GM21723 (cell line): ENCODE measurements at regions not wholly inside any gene's neighbourhood (a gene's known extent, or its start where the extent isn't known, plus 50 kb on each side); places are given as distances from the start of the nearest gene placed in this dataset.

Experiments used
- ATAC-seq: cut with Tn5 transposase; IDR thresholded peaks from one replicate; pipeline ENCODE4 v1.9.1; 2021; ENCODE audit warnings: mild to moderate bottlenecking, moderate library complexity; ENCODE audit not compliant: unreplicated experiment

DNA sequence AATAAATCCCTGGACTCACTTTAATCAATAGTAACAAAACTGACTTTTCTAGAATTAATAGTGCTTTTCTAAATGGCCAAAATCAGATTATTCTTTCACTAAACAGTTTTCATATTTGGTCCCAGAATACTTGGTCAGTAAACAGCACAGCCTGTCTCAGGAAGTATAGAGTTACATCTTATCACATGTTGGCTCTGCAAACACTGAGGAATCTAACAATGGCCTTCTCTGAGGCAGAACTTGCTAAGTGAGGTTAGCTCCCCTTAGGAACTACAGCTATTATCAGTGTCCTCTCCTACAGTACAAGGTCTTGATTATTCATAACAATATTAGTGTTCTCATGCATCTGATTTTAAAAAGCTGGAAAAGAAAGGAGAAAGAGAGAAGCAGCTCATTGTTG lies 1622.8 kb downstream of the HACE1 start:
- no peak for ATAC-seq

GRCh38 chr6:103231181-103231580 lies 1628.5 kb downstream of the HACE1 start:
- no peak for ATAC-seq

DNA sequence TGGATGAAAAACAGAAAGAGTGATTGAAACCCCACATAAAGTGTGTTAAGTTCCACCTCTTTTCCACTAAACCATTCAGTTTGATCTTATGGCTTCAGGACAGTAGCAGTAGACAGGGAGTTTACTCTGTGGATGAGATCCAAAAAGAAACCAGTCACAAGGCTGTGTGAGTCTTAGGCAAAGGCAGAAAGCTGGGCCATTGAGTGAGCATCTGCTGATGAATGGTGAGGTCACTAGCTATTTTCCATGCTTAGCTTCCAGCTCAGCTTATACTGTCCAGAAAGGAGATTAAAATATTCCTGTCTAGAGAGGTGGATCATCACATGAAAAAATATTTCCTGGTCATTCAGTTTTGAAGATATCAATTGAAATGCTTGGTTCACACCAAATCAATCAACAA lies 1643.9 kb downstream of the HACE1 start:
- no peak for ATAC-seq

DNA sequence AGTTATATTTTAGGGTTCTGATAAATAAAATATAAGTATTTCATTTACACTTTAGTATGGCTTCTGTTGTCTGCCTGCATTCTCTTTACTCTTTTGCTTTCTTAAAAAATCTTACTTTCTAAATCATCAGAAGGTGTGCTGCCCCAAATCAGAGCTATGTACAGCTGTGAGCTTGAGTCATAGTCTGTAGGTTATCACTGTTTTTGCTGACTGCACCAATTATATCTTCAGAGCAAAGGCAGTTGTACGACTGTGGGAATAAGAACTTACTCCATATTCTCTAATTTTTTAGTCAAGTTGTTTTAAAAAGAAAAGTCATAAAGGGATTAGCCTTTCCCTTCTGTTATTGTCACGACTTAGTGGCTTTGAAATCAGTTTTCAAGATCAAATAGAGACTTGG lies 1649.0 kb downstream of the HACE1 start:
- ATAC-seq = no peak

GRCh38 chr6:103198386-103198785 lies 1661.3 kb downstream of the HACE1 start:
- no peak for ATAC-seq

DNA sequence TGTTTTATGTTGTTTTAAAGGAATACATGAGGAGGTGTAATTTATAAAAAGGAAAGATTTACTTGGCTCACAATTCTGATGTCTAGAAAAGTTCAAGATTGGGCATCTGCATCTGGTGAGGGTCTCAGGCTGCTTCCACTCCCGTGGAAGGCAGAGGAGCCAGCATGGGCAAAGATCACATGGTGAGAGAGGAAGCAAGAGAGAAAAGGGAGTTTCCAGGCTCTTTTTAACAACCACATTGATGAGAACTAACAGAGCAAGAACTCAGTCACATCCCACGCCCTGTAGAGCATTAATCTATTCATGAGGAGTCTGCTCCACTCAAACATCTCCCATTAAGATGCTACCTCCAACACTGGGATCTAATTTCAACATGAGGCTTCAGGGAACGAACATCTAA lies 1666.3 kb downstream of the HACE1 start:
- ATAC-seq = no peak

GRCh38 chr6:103191391-103192093 lies 1668.2 kb downstream of the HACE1 start:
- ATAC-seq = no peak

GRCh38 chr6:103184776-103185175 lies 1674.9 kb downstream of the HACE1 start:
- ATAC-seq = no peak

GRCh38 chr6:103183831-103184411 lies 1675.8 kb downstream of the HACE1 start:
- ATAC-seq = no peak

DNA sequence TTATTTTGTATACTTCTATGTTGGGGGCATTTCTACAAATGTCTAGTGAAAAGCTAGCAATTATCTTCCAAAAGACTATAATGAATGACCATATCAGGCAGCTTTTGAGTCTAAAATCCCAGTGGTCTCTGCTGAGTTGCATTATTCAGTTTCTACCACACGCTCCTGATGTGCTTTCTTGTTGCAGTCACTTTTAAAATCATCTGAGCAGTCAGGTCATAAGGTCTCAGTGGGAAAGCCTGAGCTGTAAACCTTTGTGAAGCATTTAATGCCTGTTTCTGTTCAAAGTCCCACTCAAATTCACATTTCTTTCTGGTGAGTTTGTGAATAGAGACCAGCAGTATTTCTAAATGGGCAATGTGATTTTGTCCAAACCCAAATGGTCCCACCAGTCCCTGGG lies 1681.5 kb downstream of the HACE1 start:
- ATAC-seq = no peak

GRCh38 chr6:103177791-103178190 lies 1681.9 kb downstream of the HACE1 start:
- no peak for ATAC-seq

DNA sequence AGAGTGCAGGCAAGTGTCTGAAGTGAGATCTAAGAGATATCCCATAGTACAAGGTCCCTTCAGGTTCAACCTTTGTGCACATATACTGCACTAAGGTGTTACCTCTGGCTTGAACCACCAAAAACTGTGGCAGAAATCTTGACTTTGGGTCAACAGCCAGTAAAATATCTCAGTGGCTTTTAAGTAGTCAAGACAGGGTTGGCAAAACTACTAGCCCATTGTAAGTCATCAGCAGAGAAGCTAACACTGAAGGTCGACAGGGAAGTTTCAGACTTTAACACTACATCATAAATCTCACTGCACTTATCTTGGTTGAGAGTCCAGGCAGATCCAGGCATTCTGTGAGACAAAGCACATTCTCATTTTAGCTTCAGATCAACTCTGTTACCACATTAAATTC lies 1684.7 kb downstream of the HACE1 start:
- ATAC-seq = no peak

DNA sequence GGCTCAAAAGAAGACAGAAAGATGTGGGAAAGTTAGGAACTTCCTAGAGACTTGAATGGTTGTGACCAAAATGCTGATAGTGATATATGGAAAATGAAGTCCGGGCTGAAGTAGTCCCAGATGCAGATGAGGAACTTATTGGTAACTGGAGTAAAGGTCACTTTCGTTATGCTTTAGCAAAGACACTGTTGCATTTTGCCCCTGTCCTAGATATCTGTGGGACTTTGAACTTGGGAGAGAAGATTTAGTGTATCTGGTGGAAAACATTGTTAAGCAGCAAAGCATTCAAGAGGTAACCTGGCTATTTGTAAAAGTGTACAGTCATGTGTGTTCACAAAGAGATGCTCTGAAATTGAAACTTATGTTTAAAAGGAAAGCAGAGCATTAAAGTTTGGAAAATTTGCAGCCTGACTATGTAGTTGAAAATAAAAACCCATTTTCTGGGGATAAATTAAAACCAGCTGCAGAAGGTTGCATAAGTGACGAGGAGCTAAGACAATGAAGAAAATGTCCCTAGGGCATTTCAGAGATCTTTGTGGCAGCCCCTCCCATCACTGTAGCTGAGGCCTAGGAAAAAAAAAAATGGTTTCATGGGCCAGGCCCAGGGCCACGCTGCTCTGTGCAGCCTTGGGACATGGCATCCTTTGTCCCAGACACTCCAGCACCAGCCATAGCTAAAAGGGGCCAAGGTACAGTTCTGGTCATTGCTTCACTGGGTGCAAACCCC lies 1692.2 kb downstream of the HACE1 start:
- ATAC-seq = no peak

DNA sequence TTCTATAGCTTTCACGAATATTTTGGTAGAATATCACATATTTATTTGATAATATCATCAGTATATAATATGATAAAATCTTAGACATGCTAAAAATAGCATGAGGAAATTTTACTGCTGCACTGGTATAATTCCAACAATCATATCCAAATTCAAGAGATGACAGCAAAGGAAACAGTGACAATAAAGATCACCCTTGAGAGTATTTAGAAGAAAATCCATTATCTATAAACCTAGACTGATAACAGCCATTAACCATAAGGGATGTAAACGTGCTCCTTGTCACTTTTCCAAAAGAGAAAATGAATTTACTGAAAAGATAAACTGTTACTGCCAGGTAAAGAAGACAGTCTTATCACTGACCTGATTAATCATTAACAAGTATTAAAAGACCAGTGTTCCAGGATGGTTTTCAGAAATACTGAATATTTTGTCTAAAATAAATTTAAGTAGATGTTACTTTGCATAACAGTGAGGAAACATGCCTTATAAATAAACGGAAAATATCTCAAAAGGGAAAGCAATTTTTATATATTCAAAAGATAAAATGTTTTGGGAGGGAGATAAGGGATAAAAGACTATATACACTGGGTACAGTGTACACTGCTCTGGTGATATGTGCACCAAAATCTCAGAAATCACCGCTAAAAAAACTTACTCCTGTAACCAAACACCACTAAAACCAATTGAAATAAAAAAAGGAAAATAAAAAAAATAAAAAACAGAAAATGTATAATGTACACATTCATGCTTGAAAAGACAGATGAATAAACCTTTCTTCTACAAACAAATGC lies 1704.7 kb downstream of the HACE1 start:
- ATAC-seq = no peak

GRCh38 chr6:103153016-103153415 lies 1706.7 kb downstream of the HACE1 start:
- ATAC-seq = no peak

DNA sequence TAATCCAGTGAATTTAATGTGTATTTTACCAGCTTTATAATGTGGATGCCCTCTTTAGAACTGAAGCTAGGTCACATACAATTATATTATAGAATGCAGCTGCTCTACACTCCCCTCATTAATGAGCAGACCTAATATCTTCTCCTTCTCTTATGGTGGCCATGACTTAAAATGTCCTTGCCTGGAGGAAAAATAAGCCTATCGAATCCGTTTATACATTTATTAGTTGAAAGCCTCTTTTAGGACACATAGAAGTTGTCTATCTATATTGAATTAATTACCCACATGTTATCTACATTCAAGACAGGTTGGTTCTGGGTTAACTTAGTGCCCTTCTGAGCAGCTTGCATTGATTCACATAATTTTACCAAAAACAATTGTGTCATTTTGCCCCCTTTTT lies 1716.8 kb downstream of the HACE1 start:
- ATAC-seq = no peak

DNA sequence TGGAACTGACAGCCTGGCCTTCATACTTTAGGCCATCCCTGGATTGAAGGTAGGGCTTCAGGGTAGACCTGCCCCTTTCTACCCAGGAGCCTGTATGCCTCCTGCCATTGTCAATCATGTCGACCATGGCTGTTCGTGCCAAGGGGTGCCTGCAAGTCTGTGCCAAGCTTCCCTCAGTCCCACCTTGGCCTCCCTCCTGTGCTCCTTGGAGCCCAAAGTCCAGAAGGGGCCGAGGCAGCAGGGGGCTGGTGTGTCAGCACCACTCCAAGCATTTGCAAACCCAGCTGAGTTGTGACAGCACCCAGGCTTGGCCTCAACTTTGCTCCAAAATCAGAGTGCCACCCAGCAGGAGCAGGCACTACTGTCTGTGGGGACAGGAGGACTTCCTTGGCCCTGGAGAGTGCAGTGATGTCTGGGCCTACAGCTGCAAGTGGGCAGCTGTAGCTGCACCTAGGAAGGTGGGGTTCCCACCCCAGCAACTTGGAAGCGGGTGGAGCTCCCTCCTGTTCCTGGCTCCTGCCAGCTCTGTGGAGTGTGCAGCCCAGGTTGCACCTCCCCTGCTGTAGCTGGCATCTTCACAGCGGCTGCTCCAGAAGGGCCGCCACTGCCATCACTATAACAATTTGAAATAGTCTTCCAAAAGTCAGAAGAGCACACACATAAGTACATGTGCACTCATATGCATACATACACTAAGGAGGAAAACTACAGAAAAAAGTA lies 1719.3 kb downstream of the HACE1 start:
- no peak for ATAC-seq

GRCh38 chr6:103139377-103139776 lies 1720.3 kb downstream of the HACE1 start:
- no peak for ATAC-seq

GRCh38 chr6:103124471-103124870 lies 1731.0 kb downstream of the GRIK2 start:
- ATAC-seq = no peak

DNA sequence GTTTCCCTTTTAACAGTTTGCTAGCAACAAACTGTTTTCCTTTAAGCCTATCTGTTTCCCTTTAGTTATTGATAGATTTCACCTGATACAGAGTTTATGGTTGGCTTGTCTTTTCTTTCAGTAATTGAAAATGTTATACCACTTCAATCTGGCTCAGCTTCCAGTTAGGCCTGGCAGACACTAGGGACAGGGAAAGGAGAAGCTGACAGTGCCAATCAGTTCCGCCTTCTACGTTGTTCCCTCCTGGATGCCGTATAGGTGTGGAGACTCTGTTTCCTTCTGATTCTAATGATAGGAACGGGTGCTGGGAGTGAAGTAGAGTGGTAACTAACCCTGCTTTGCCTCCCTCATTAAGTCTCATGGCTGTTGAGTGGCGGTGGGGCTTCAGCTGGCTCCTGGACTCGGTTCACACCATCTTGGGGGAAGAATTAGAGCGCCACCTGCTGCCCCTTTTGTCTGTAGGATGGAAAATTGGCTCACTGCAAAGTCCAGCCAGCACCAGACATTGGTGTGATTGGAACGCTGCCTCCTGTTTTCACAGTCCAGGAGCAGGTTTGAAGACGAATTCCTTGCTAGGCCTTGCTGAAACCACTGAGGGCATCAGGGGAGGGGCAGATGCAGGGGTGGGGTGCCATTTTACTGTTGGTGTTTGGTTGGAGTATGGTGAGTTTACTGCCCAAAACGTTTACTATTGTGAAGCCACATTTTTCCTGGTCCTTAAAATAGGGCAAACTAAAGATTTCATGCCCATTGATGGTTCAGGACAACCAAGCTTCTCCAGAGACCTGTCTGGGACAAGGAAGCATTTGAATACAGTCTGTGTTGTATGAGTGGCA lies 1729.5 kb downstream of the GRIK2 start:
- ATAC-seq = no peak
